ENCODE measurements at regions not wholly inside any gene's neighbourhood (a gene's known extent, or its start where the extent isn't known, plus 50 kb on each side); places are given as distances from the start of the nearest gene placed in this dataset.

DNA sequence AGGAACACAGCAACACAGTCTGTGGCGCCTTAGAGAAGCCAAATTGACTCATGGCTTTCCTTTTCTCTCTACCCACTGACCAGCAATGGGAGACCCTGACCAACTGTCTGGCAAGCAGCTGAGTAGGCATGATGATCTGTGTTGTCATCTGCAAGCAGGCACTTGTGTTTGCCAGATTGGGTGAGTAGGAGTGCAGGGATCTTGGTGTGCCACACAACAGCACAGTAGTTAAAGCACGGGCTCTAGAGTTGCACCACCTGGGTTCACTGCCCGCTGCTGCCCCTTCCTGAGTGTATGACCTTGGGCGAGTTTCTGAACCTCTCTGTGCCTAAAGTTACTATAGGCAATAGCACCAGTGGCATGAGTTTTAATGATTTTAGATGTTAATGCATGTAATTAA lies 95.7 kb upstream of the CD53 start:
- Histone ChIP-seq H4K20me1 (ENCODE audit: control insufficient read depth, insufficient read depth, low read length, poor library complexity, severe bottlenecking) (no peaks in the 10 kb centered on the region), H3K9me3 (ENCODE audit: control extremely low read depth in 1 of 3, control insufficient read depth in 2 of 3, insufficient read depth in 1 of 3, low read length in 2 of 3) (no peaks in the 10 kb centered on the region), H3K9ac (ENCODE audit: low read length) (no peak overlapping the region), H3K36me3 (replicated peaks in 1 of 2; ENCODE audit: control extremely low read depth in 1 of 2, control insufficient read depth in 1 of 2, extremely low read depth in 1 of 2, insufficient read depth in 2 of 2, low read length in 1 of 2) (no peaks in the 10 kb centered on the region), H2AFZ (ENCODE audit: insufficient read depth, low read depth, low read length, poor library complexity, severe bottlenecking) (no peak overlapping the region), H3K79me2 (ENCODE audit: control insufficient read depth, insufficient read depth, low read length) (no peaks in the 10 kb centered on the region), H3K27me3 (replicated peaks in 1 of 4; ENCODE audit: control extremely low read depth in 1 of 4, control insufficient read depth in 3 of 4, insufficient read depth in 4 of 4, low read length in 3 of 4) (peaks cover 0 to 3% (median 0%) of the 10 kb centered on the region in 4 experiments), H3K4me2 (replicated peaks; ENCODE audit: low read depth, low read length, poor library complexity, severe bottlenecking) (no peak overlapping the region), H3K27ac (ENCODE audit: low read length in 2 of 2) (no peak overlapping the region), H3K4me3 (ENCODE audit: control extremely low read depth in 1 of 5, extremely low read depth in 1 of 5, insufficient read depth in 1 of 5, low read depth in 2 of 5, low read length in 4 of 5) (no peak overlapping the region), H3K4me1 (ENCODE audit: control insufficient read depth in 2 of 2, insufficient read depth in 2 of 2, low read length in 2 of 2) (peaks cover 10 to 12% of the 10 kb centered on the region in 2 donors)
- H3K9me3 Mint-ChIP-seq (ENCODE audit: insufficient read depth), result no peaks in the 10 kb centered on the region
- no peak for ATAC-seq (ENCODE audit: low read depth)
- CTCF ChIA-PET, result interaction anchor here (0.6 to 9.3 kb wide), 3 partner anchors 11 to 142 kb away, joined by 3 to 111 read pairs (median 3); no protein-coding TSS in a partner anchor
- POLR2A ChIA-PET, result no interaction called here
- no peak overlapping the region for H3K4me3 Mint-ChIP-seq
- H3K27ac Mint-ChIP-seq, result no peak overlapping the region
- DNase-seq, result no peak
- peaks cover 12% of the 10 kb centered on the region for H3K27me3 Mint-ChIP-seq
- peaks cover 13% of the 10 kb centered on the region for H3K4me1 Mint-ChIP-seq
- intact Hi-C loops (cut with micrococcal nuclease), result no loop called here
- WGBS (ENCODE audit: insufficient coverage), result 89% methylated on average over 3 of the region's 4 CpGs
- TF ChIP-seq EZH2 (IDR thresholded peaks at IDR 0.05; ENCODE audit: borderline replicate concordance, insufficient read depth, low read depth, low read length, poor library complexity, severe bottlenecking), result no peak
- TF ChIP-seq, protein P1, sequence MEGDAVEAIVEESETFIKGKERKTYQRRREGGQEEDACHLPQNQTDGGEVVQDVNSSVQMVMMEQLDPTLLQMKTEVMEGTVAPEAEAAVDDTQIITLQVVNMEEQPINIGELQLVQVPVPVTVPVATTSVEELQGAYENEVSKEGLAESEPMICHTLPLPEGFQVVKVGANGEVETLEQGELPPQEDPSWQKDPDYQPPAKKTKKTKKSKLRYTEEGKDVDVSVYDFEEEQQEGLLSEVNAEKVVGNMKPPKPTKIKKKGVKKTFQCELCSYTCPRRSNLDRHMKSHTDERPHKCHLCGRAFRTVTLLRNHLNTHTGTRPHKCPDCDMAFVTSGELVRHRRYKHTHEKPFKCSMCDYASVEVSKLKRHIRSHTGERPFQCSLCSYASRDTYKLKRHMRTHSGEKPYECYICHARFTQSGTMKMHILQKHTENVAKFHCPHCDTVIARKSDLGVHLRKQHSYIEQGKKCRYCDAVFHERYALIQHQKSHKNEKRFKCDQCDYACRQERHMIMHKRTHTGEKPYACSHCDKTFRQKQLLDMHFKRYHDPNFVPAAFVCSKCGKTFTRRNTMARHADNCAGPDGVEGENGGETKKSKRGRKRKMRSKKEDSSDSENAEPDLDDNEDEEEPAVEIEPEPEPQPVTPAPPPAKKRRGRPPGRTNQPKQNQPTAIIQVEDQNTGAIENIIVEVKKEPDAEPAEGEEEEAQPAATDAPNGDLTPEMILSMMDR (IDR thresholded peaks at IDR 0.05), result no peak

DNA sequence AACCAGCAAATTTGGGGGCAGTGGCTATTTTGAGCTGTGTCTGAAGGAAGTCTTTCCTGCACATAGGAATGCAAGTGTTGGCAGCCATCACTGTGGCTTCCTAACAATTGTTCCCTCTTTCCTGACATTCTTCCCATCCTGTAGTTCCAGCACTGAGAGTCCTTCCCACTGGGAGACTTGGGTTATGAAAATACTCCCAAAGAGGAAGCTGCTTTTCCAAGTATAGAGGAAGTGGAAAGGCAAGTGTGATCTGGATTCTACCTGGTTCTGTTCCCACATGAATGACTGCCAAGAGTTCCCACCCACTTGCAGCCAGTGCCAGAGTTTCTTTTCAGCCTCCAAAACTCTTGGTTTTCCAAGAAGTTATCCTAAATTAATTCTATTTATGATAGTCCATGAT lies 98.5 kb upstream of the CD53 start:
- H3K4me2 ChIP-seq (replicated peaks; ENCODE audit: low read depth, low read length, poor library complexity, severe bottlenecking), result no peak overlapping the region
- no peak overlapping the region for H3K4me3 Mint-ChIP-seq
- H3K9ac ChIP-seq (ENCODE audit: low read length), result no peak overlapping the region
- ATAC-seq (ENCODE audit: low read depth) (no peak), DNase-seq (no peak)
- no peaks in the 10 kb centered on the region for H3K9me3 ChIP-seq (ENCODE audit: control extremely low read depth in 1 of 3, control insufficient read depth in 2 of 3, insufficient read depth in 1 of 3, low read length in 2 of 3)
- no peak overlapping the region for H3K27ac ChIP-seq (ENCODE audit: low read length in 2 of 2)
- intact Hi-C loops (cut with micrococcal nuclease), result no loop called here
- CTCF ChIA-PET, result interaction anchor here (1.0 to 3.3 kb wide), 6 partner anchors 8 to 155 kb away, joined by 3 to 20 read pairs (median 8); no protein-coding TSS in a partner anchor
- no peaks in the 10 kb centered on the region for H3K79me2 ChIP-seq (ENCODE audit: control insufficient read depth, insufficient read depth, low read length)
- H3K27me3 ChIP-seq (replicated peaks in 1 of 4; ENCODE audit: control extremely low read depth in 1 of 4, control insufficient read depth in 3 of 4, insufficient read depth in 4 of 4, low read length in 3 of 4), result peaks cover 0 to 3% (median 0%) of the 10 kb centered on the region in 4 experiments
- no peak overlapping the region for H2AFZ ChIP-seq (ENCODE audit: insufficient read depth, low read depth, low read length, poor library complexity, severe bottlenecking)
- H3K36me3 ChIP-seq (replicated peaks in 1 of 2; ENCODE audit: control extremely low read depth in 1 of 2, control insufficient read depth in 1 of 2, extremely low read depth in 1 of 2, insufficient read depth in 2 of 2, low read length in 1 of 2), result no peaks in the 10 kb centered on the region
- TF ChIP-seq, protein P1 (IDR thresholded peaks at IDR 0.05), result no peak
- TF ChIP-seq EZH2 (IDR thresholded peaks at IDR 0.05; ENCODE audit: borderline replicate concordance, insufficient read depth, low read depth, low read length, poor library complexity, severe bottlenecking), result no peak
- H3K27ac Mint-ChIP-seq, result no peak overlapping the region
- peaks cover 12% of the 10 kb centered on the region for H3K27me3 Mint-ChIP-seq
- H3K4me3 ChIP-seq (ENCODE audit: control extremely low read depth in 1 of 5, extremely low read depth in 1 of 5, insufficient read depth in 1 of 5, low read depth in 2 of 5, low read length in 4 of 5), result no peak overlapping the region
- no peaks in the 10 kb centered on the region for H3K9me3 Mint-ChIP-seq (ENCODE audit: insufficient read depth)
- no peaks in the 10 kb centered on the region for H4K20me1 ChIP-seq (ENCODE audit: control insufficient read depth, insufficient read depth, low read length, poor library complexity, severe bottlenecking)
- H3K4me1 Mint-ChIP-seq, result peaks cover 9% of the 10 kb centered on the region
- H3K4me1 ChIP-seq (ENCODE audit: control insufficient read depth in 2 of 2, insufficient read depth in 2 of 2, low read length in 2 of 2), result peaks cover 5 to 8% of the 10 kb centered on the region in 2 donors
- POLR2A ChIA-PET, result no interaction called here
